H9 (cell line): ENCODE measurements at regions not wholly inside any gene's neighbourhood (a gene's known extent, or its start where the extent isn't known, plus 50 kb on each side); places are given as distances from the start of the nearest gene placed in this dataset.

Experiments
- DNase-seq: peaks from one replicate; pipeline ENCODE4 v3.0.0-alpha.2; 2017
- H2AFZ ChIP-seq: one replicate; pipeline ENCODE4 v1.6.1; 2013; ENCODE audit warnings: mild to moderate bottlenecking, low read length, control low read depth, moderate library complexity
- H2AK5ac ChIP-seq: 2 replicates; pipeline ENCODE4 v1.6.1; 2013; ENCODE audit warnings: low read length, control low read depth, mixed read lengths; ENCODE audit not compliant: insufficient read length
- H2BK120ac ChIP-seq: one replicate; pipeline ENCODE4 v1.6.1; 2013; ENCODE audit warnings: low read depth, mild to moderate bottlenecking, low read length, control low read depth, inconsistent platforms; ENCODE audit not compliant: poor library complexity, severe bottlenecking
- H2BK12ac ChIP-seq: 2 replicates; pipeline ENCODE4 v1.6.1; 2013; ENCODE audit warnings: low read length, control low read depth, mixed read lengths, low read depth; ENCODE audit not compliant: insufficient read length
- H2BK15ac ChIP-seq: 2 replicates; pipeline ENCODE4 v1.6.1; 2013; ENCODE audit warnings: low read depth, low read length, control low read depth
- H2BK20ac ChIP-seq: one replicate; pipeline ENCODE4 v1.6.1; 2013; ENCODE audit warnings: low read depth, mild to moderate bottlenecking, low read length, control low read depth, inconsistent platforms; ENCODE audit not compliant: poor library complexity, severe bottlenecking
- H2BK5ac ChIP-seq: 2 replicates; pipeline ENCODE4 v1.6.1; 2013; ENCODE audit warnings: low read length, control low read depth, mixed read lengths; ENCODE audit not compliant: insufficient read length
- H3K14ac ChIP-seq: 2 replicates; pipeline ENCODE4 v1.6.1; 2013; ENCODE audit warnings: low read length, control low read depth; ENCODE audit not compliant: insufficient read depth
- H3K18ac ChIP-seq: 2 replicates; pipeline ENCODE4 v1.6.1; 2013; ENCODE audit warnings: low read depth, mild to moderate bottlenecking, mixed read lengths, low read length, control low read depth; ENCODE audit not compliant: insufficient read length
- H3K23ac ChIP-seq: 2 replicates; pipeline ENCODE4 v1.6.1; 2013; ENCODE audit warnings: low read length, control low read depth, mixed read lengths, low read depth; ENCODE audit not compliant: insufficient read length
- H3K23me2 ChIP-seq: 2 replicates; pipeline ENCODE4 v1.6.1; 2013; ENCODE audit warnings: low read depth, mild to moderate bottlenecking, mixed read lengths, low read length, control low read depth; ENCODE audit not compliant: insufficient read length, poor library complexity, severe bottlenecking
- H3K27ac ChIP-seq: 2 replicates; pipeline ENCODE4 v1.5.1; 2013; ENCODE audit warnings: low read length, control low read depth, mixed read lengths, low read depth; ENCODE audit not compliant: insufficient read length
- H3K27me3 ChIP-seq: 2 replicates; pipeline ENCODE4 v1.6.1; 2013; ENCODE audit warnings: low read length, control low read depth, inconsistent platforms; ENCODE audit not compliant: insufficient read depth
- H3K4ac ChIP-seq: 2 replicates; pipeline ENCODE4 v1.6.1; 2013; ENCODE audit warnings: low read depth, mild to moderate bottlenecking, control low read depth, inconsistent platforms, low read length, moderate library complexity
- H3K4me1 ChIP-seq: 2 replicates; pipeline ENCODE4 v1.6.1; 2013; ENCODE audit warnings: low read length, control low read depth, inconsistent platforms; ENCODE audit not compliant: insufficient read depth
- H3K4me2 ChIP-seq: 2 replicates; pipeline ENCODE4 v1.6.1; 2013; ENCODE audit warnings: low read length, control low read depth, mixed read lengths; ENCODE audit not compliant: insufficient read length, insufficient read depth
- H3K56ac ChIP-seq: 2 replicates; pipeline ENCODE4 v1.6.1; 2013; ENCODE audit warnings: low read depth, mild to moderate bottlenecking, mixed read lengths, low read length, control low read depth; ENCODE audit not compliant: insufficient read length
- H3K79me1 ChIP-seq: 2 replicates; pipeline ENCODE4 v1.6.1; 2013; ENCODE audit warnings: low read depth, mild to moderate bottlenecking, moderate library complexity, low read length, control low read depth, inconsistent platforms; ENCODE audit not compliant: insufficient read depth, poor library complexity, severe bottlenecking
- H3K79me2 ChIP-seq: 2 replicates; pipeline ENCODE4 v1.6.1; 2013; ENCODE audit warnings: low read length, control low read depth, inconsistent platforms; ENCODE audit not compliant: insufficient read depth
- H3K9ac ChIP-seq: 2 replicates; pipeline ENCODE4 v1.6.1; 2013; ENCODE audit warnings: low read length, control low read depth, mixed read lengths; ENCODE audit not compliant: insufficient read length; ENCODE audit errors: extremely low read depth
- H3K9me3 ChIP-seq: one replicate; pipeline ENCODE4 v1.6.1; 2013; ENCODE audit warnings: low read depth, low read length, inconsistent platforms; ENCODE audit not compliant: control insufficient read depth
- H3T11ph ChIP-seq: one replicate; pipeline ENCODE4 v1.6.1; 2013; ENCODE audit warnings: mild to moderate bottlenecking, low read length, control low read depth, inconsistent platforms
- H4K20me1 ChIP-seq: one replicate; pipeline ENCODE4 v1.6.1; 2013; ENCODE audit not compliant: control insufficient read depth, insufficient read length, insufficient read depth
- H4K5ac ChIP-seq: 2 replicates; pipeline ENCODE4 v1.6.1; 2013; ENCODE audit warnings: low read depth, mild to moderate bottlenecking, mixed read lengths, low read length, control low read depth; ENCODE audit not compliant: insufficient read length
- H4K8ac ChIP-seq: replicated peaks from 2 replicates; pipeline ENCODE4 v1.6.1; 2013; ENCODE audit warnings: low read length, control low read depth, mixed read lengths, low read depth; ENCODE audit not compliant: insufficient read length
- H4K91ac ChIP-seq: 2 replicates; pipeline ENCODE4 v1.6.1; 2013; ENCODE audit warnings: low read depth, mild to moderate bottlenecking, moderate library complexity, mixed read lengths, low read length, control low read depth; ENCODE audit not compliant: insufficient read length
- H3K27ac Mint-ChIP-seq, 3 experiments: 2 replicates in 2 of 3; 3 replicates in 1 of 3; pipeline ENCODE4 v1.8.0; 2020 to 2021; ENCODE audit warnings: mixed read lengths in 3 of 3, mild to moderate bottlenecking in 1 of 3, moderate library complexity in 1 of 3
- H3K27me3 Mint-ChIP-seq: 2 replicates; pipeline ENCODE4 v1.8.0; 2021; ENCODE audit warnings: low read depth, mild to moderate bottlenecking, moderate library complexity, mixed read lengths
- H3K36me3 Mint-ChIP-seq, 3 experiments: 2 replicates in 2 of 3; 3 replicates in 1 of 3; pipeline ENCODE4 v1.8.0; 2020 to 2021; ENCODE audit warnings: low read depth in 3 of 3, mixed read lengths in 3 of 3; ENCODE audit not compliant: insufficient read depth in 1 of 3
- H3K4me1 Mint-ChIP-seq, 2 experiments: 2 replicates each; pipeline ENCODE4 v1.8.0; 2020; ENCODE audit warnings: mixed read lengths in 2 of 2
- H3K4me3 Mint-ChIP-seq, 2 experiments: 2 replicates in 1 of 2; 3 replicates in 1 of 2; pipeline ENCODE4 v1.8.0; 2020 to 2021; ENCODE audit warnings: mild to moderate bottlenecking in 2 of 2, mixed read lengths in 2 of 2, moderate library complexity in 1 of 2
- H3K9me3 Mint-ChIP-seq, 2 experiments: 2 replicates in 1 of 2; 3 replicates in 1 of 2; pipeline ENCODE4 v1.8.0; 2020; ENCODE audit warnings: mild to moderate bottlenecking in 2 of 2, mixed read lengths in 2 of 2, moderate library complexity in 1 of 2
- TF ChIP-seq, protein P1 (sequence below): fragments of 200-600 bp; sonication (generic); conservative IDR thresholded peaks from 3 replicates; pipeline ENCODE4 v1.8.0; 2021; ENCODE audit warnings: antibody characterized with exemption, mild to moderate bottlenecking

DNA sequence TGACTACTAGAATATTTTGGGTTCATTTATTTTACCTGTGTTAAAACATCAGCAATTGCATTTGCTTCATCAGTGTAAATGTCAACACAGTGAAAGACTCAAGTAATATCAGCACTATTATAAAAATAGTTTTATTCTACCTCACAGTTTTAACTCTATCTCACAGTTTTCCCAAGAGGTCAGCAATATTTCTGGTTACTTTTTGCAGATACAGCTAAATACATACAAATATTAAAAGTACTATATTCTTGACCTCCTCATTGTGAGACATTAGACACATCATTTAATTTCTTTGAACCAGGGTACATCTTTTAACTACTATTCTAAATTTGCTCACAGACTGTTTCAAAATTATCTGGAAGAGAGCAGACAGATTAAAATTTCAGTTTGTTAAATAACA is 321.7 kb upstream of the OR4E1 start:
- Histone ChIP-seq H4K8ac (no peak overlapping the region), H2BK12ac (no peak overlapping the region), H3K23ac (no peak overlapping the region), H3K79me1 (no peaks in the 10 kb centered on the region), H3K4me1 (no peaks in the 10 kb centered on the region), H2BK120ac (no peak overlapping the region), H4K91ac (no peak overlapping the region), H4K20me1 (no peaks in the 10 kb centered on the region), H2BK5ac (no peak overlapping the region), H2BK15ac (no peak overlapping the region), H3K27ac (no peak overlapping the region), H3K4me2 (no peak overlapping the region), H3K23me2 (no peaks in the 10 kb centered on the region), H3K9me3 (no peaks in the 10 kb centered on the region), H3K79me2 (no peaks in the 10 kb centered on the region), H4K5ac (no peak overlapping the region), H3K4ac (no peak overlapping the region), H3T11ph (no peak overlapping the region), H3K56ac (no peak overlapping the region), H3K9ac (no peak overlapping the region), H3K14ac (no peak overlapping the region), H2AFZ (no peak overlapping the region), H3K27me3 (no peaks in the 10 kb centered on the region), H2AK5ac (no peak overlapping the region), H2BK20ac (no peak overlapping the region), H3K18ac (no peak overlapping the region)
- Mint-ChIP-seq H3K4me3 (no peak overlapping the region), H3K27me3 (no peaks in the 10 kb centered on the region), H3K36me3 (no peaks in the 10 kb centered on the region), H3K27ac (no peak overlapping the region), H3K4me1 (peaks cover 4 to 5% of the 10 kb centered on the region in 2 experiments), H3K9me3 (no peaks in the 10 kb centered on the region)
- no peak for DNase-seq
- TF ChIP-seq, protein P1, sequence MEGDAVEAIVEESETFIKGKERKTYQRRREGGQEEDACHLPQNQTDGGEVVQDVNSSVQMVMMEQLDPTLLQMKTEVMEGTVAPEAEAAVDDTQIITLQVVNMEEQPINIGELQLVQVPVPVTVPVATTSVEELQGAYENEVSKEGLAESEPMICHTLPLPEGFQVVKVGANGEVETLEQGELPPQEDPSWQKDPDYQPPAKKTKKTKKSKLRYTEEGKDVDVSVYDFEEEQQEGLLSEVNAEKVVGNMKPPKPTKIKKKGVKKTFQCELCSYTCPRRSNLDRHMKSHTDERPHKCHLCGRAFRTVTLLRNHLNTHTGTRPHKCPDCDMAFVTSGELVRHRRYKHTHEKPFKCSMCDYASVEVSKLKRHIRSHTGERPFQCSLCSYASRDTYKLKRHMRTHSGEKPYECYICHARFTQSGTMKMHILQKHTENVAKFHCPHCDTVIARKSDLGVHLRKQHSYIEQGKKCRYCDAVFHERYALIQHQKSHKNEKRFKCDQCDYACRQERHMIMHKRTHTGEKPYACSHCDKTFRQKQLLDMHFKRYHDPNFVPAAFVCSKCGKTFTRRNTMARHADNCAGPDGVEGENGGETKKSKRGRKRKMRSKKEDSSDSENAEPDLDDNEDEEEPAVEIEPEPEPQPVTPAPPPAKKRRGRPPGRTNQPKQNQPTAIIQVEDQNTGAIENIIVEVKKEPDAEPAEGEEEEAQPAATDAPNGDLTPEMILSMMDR: no peak
